ENCODE measurements at regions not wholly inside any gene's neighbourhood (a gene's known extent, or its start where the extent isn't known, plus 50 kb on each side); places are given as distances from the start of the nearest gene placed in this dataset.

GRCh38 chr14:42335918-42336317, 729.2 kb downstream of the LRFN5 start:
- Histone ChIP-seq H3K36me3 (replicated peaks in 1 of 2; ENCODE audit: control extremely low read depth in 1 of 2, control insufficient read depth in 1 of 2, extremely low read depth in 1 of 2, insufficient read depth in 2 of 2, low read length in 1 of 2) (no peaks in the 10 kb centered on the region), H3K79me2 (ENCODE audit: control insufficient read depth, insufficient read depth, low read length) (no peaks in the 10 kb centered on the region), H4K20me1 (ENCODE audit: control insufficient read depth, insufficient read depth, low read length, poor library complexity, severe bottlenecking) (no peaks in the 10 kb centered on the region), H3K27ac (ENCODE audit: low read length in 2 of 2) (no peak overlapping the region), H3K4me3 (ENCODE audit: control extremely low read depth in 1 of 5, extremely low read depth in 1 of 5, insufficient read depth in 1 of 5, low read depth in 2 of 5, low read length in 4 of 5) (no peak overlapping the region), H3K4me1 (ENCODE audit: control insufficient read depth in 2 of 2, insufficient read depth in 2 of 2, low read length in 2 of 2) (no peaks in the 10 kb centered on the region), H3K4me2 (replicated peaks; ENCODE audit: low read depth, low read length, poor library complexity, severe bottlenecking) (no peak overlapping the region), H3K9me3 (ENCODE audit: control extremely low read depth in 1 of 3, control insufficient read depth in 2 of 3, insufficient read depth in 1 of 3, low read length in 2 of 3) (peaks cover 0 to 1% (median 0%) of the 10 kb centered on the region in 3 donors), H2AFZ (ENCODE audit: insufficient read depth, low read depth, low read length, poor library complexity, severe bottlenecking) (no peak overlapping the region), H3K27me3 (replicated peaks in 1 of 4; ENCODE audit: control extremely low read depth in 1 of 4, control insufficient read depth in 3 of 4, insufficient read depth in 4 of 4, low read length in 3 of 4) (no peaks in the 10 kb centered on the region), H3K9ac (ENCODE audit: low read length) (no peak overlapping the region)
- ChIA-PET POLR2A (no interaction called here), CTCF (no interaction called here)
- DNase-seq = no peak
- no CpG with 5 or more reads among the region's 1 CpG for WGBS (ENCODE audit: insufficient coverage)
- TF ChIP-seq CTCF (IDR thresholded peaks at IDR 0.05) (no peak), EZH2 (IDR thresholded peaks at IDR 0.05; ENCODE audit: borderline replicate concordance, insufficient read depth, low read depth, low read length, poor library complexity, severe bottlenecking) (no peak)
- Mint-ChIP-seq H3K4me1 (peaks cover 22% of the 10 kb centered on the region), H3K27ac (no peak overlapping the region), H3K9me3 (ENCODE audit: insufficient read depth) (no peaks in the 10 kb centered on the region), H3K4me3 (no peak overlapping the region), H3K27me3 (no peaks in the 10 kb centered on the region)
- no peak for ATAC-seq (ENCODE audit: low read depth)
- intact Hi-C loops (cut with micrococcal nuclease) = no loop called here

- CTCF ChIA-PET = no interaction called here
- Histone ChIP-seq H3K36me3 (replicated peaks in 1 of 2; ENCODE audit: control extremely low read depth in 1 of 2, control insufficient read depth in 1 of 2, extremely low read depth in 1 of 2, insufficient read depth in 2 of 2, low read length in 1 of 2) (no peaks in the 10 kb centered on the region), H3K27ac (ENCODE audit: low read length in 2 of 2) (no peak overlapping the region), H3K79me2 (ENCODE audit: control insufficient read depth, insufficient read depth, low read length) (no peaks in the 10 kb centered on the region), H4K20me1 (ENCODE audit: control insufficient read depth, insufficient read depth, low read length, poor library complexity, severe bottlenecking) (no peaks in the 10 kb centered on the region), H3K4me2 (replicated peaks; ENCODE audit: low read depth, low read length, poor library complexity, severe bottlenecking) (no peak overlapping the region), H3K9me3 (ENCODE audit: control extremely low read depth in 1 of 3, control insufficient read depth in 2 of 3, insufficient read depth in 1 of 3, low read length in 2 of 3) (peaks cover 0 to 1% (median 0%) of the 10 kb centered on the region in 3 donors), H3K9ac (ENCODE audit: low read length) (no peak overlapping the region), H3K27me3 (replicated peaks in 1 of 4; ENCODE audit: control extremely low read depth in 1 of 4, control insufficient read depth in 3 of 4, insufficient read depth in 4 of 4, low read length in 3 of 4) (no peaks in the 10 kb centered on the region), H3K4me1 (ENCODE audit: control insufficient read depth in 2 of 2, insufficient read depth in 2 of 2, low read length in 2 of 2) (no peaks in the 10 kb centered on the region), H3K4me3 (ENCODE audit: control extremely low read depth in 1 of 5, extremely low read depth in 1 of 5, insufficient read depth in 1 of 5, low read depth in 2 of 5, low read length in 4 of 5) (no peak overlapping the region), H2AFZ (ENCODE audit: insufficient read depth, low read depth, low read length, poor library complexity, severe bottlenecking) (no peak overlapping the region)
- TF ChIP-seq CTCF (IDR thresholded peaks at IDR 0.05) (no peak), EZH2 (IDR thresholded peaks at IDR 0.05; ENCODE audit: borderline replicate concordance, insufficient read depth, low read depth, low read length, poor library complexity, severe bottlenecking) (no peak)
- Mint-ChIP-seq H3K9me3 (ENCODE audit: insufficient read depth) (no peaks in the 10 kb centered on the region), H3K4me3 (no peak overlapping the region), H3K27ac (no peak overlapping the region), H3K27me3 (no peaks in the 10 kb centered on the region), H3K4me1 (peaks cover 18% of the 10 kb centered on the region)
- POLR2A ChIA-PET = no interaction called here
- intact Hi-C loops (cut with micrococcal nuclease) = no loop called here
- no peak for ATAC-seq (ENCODE audit: low read depth)
- WGBS (ENCODE audit: insufficient coverage) = 100% methylated on average over 1 of the region's 2 CpGs
- DNase-seq = no peak
Observed at GRCh38 chr14:42334931-42335330, 728.3 kb downstream of the LRFN5 start.

All from B cell (primary cell).